Esophagus muscularis mucosa (tissue), 4 donors: ENCODE measurements at regions not wholly inside any gene's neighbourhood (a gene's known extent, or its start where the extent isn't known, plus 50 kb on each side); places are given as distances from the start of the nearest gene placed in this dataset.

Source experiments
- CTCF ChIP-seq, 3 experiments: fragments of 200-600 bp in 2 of 3; fragments of 450-650 bp in 1 of 3; sonication (generic) in 2 of 3; IDR thresholded peaks; one replicate each; pipeline ENCODE4 v1.5.1; 2017 to 2019; ENCODE audit warnings: antibody characterized with exemption in 3 of 3, mild to moderate bottlenecking in 2 of 3, moderate library complexity in 1 of 3
- EP300 ChIP-seq: sonication (generic); formaldehyde crosslinking; IDR thresholded peaks from one replicate; pipeline ENCODE4 v1.6.1; 2017; ENCODE audit warnings: antibody characterized with exemption
- POLR2A ChIP-seq: fragments of 450-650 bp; IDR thresholded peaks from one replicate; pipeline ENCODE4 v1.6.1; 2017; ENCODE audit warnings: antibody characterized with exemption, moderate library complexity, mild to moderate bottlenecking, low read depth

GRCh38 chr6:74892091-74892490 lies 313.8 kb downstream of the COL12A1 start:
- TF ChIP-seq CTCF (IDR thresholded peaks at IDR 0.05) (no peak), EP300 (no peak), POLR2A (no peak)
